HepG2 (cell line): ENCODE measurements at regions not wholly inside any gene's neighbourhood (a gene's known extent, or its start where the extent isn't known, plus 50 kb on each side); places are given as distances from the start of the nearest gene placed in this dataset.

Experiments used
- ATAC-seq: fragments of 200-7000 bp; cut with Tn5 transposase; 3 replicates; pipeline ENCODE4 v1.9.1; 2020; ENCODE audit warnings: mild to moderate bottlenecking, moderate library complexity
- BruUV-seq: library from RNA; stranded (reverse); fragments of 400-500 nt; replicated peaks from 2 replicates; lab custom pipeline; 2021; lab: Mats Ljungman, UMichigan
- CTCF ChIA-PET: fragments of 300-600 bp; formaldehyde crosslinking; extraction: SDS; loops from one replicate; lab custom pipeline; 2021; ENCODE audit warnings: low total read pairs, inconsistent platforms, low intra/inter-chr PET ratio; lab: Yijun Ruan, JAX
- POLR2A ChIA-PET: fragments of 350-600 bp; sonication (Branson Sonifier 250); formaldehyde crosslinking; loops from one replicate; lab custom pipeline; 2020; ENCODE audit warnings: antibody characterized with exemption, inconsistent platforms; lab: Yijun Ruan, JAX
- DNase-seq: peaks from one replicate; pipeline ENCODE4 v3.0.0-alpha.2; 2015; ENCODE audit warnings: low spot score
- FAIRE-seq: peaks from 3 replicates; lab custom pipeline; 2011; peaks lifted over from hg19 to GRCh38; lab: Jason Lieb, UNC
- H2AFZ ChIP-seq: one replicate; pipeline ENCODE4 v1.6.1; 2011; ENCODE audit warnings: low read length, inconsistent platforms
- H3K27ac ChIP-seq: fragments of 300-600 bp; 3 replicates; pipeline ENCODE4 v1.8.0; 2011; ENCODE audit warnings: mixed run types, mild to moderate bottlenecking, mixed read lengths, low read length, inconsistent platforms; ENCODE audit not compliant: insufficient read depth; ENCODE audit errors: extremely low read length
- H3K27me3 ChIP-seq, 2 experiments: fragments of 200-600 bp in 1 of 2; 2 replicates in 1 of 2; 3 replicates in 1 of 2; pipeline versions ENCODE4 v1.6.0 to v1.8.0; 2011; ENCODE audit warnings: low read length in 2 of 2, mild to moderate bottlenecking in 2 of 2, moderate library complexity in 2 of 2, inconsistent platforms in 1 of 2; ENCODE audit not compliant: insufficient read depth in 2 of 2, control insufficient read depth in 1 of 2
- H3K36me3 ChIP-seq, 2 experiments: fragments of 200-600 bp in 1 of 2; replicated peaks in 1 of 2; 2 replicates in 1 of 2; 3 replicates in 1 of 2; pipeline versions ENCODE4 v1.5.1 to v1.8.0; 2011; ENCODE audit warnings: low read length in 2 of 2, inconsistent platforms in 1 of 2; ENCODE audit not compliant: insufficient read depth in 2 of 2, control insufficient read depth in 1 of 2
- H3K4me1 ChIP-seq: 2 replicates; pipeline ENCODE4 v1.5.1; 2012; ENCODE audit warnings: low read length, inconsistent platforms; ENCODE audit not compliant: insufficient read depth
- H3K4me2 ChIP-seq: 2 replicates; pipeline ENCODE4 v1.6.0; 2011; ENCODE audit warnings: low read depth, low read length, inconsistent platforms
- H3K4me3 ChIP-seq, 3 experiments: fragments of 200-600 bp in 1 of 3; sonication (generic), shearing (Covaris generic) in 1 of 3; replicated peaks in 1 of 3; 2 replicates each; pipeline ENCODE4 v1.5.1; 2011 to 2016; ENCODE audit warnings: low read length in 3 of 3, inconsistent platforms in 2 of 3, low read depth in 2 of 3, mild to moderate bottlenecking in 2 of 3, control low read depth in 1 of 3, mixed read lengths in 1 of 3; ENCODE audit not compliant: insufficient read depth in 1 of 3
- H3K79me2 ChIP-seq: one replicate; pipeline ENCODE4 v1.6.1; 2011; ENCODE audit warnings: low read length, inconsistent platforms; ENCODE audit not compliant: insufficient read depth
- H3K9ac ChIP-seq: 2 replicates; pipeline ENCODE4 v1.6.0; 2011; ENCODE audit warnings: mild to moderate bottlenecking, low read depth, low read length, inconsistent platforms; ENCODE audit not compliant: insufficient read depth
- H3K9me3 ChIP-seq: 2 replicates; pipeline ENCODE4 v1.5.1; 2012; ENCODE audit warnings: mild to moderate bottlenecking, low read length
- H4K20me1 ChIP-seq: 2 replicates; pipeline ENCODE4 v1.6.0; 2011; ENCODE audit warnings: inconsistent platforms, mild to moderate bottlenecking, low read length, moderate library complexity; ENCODE audit not compliant: insufficient read depth
- CTCF ChIP-seq: sonication (generic); formaldehyde crosslinking; IDR thresholded peaks from 2 replicates; pipeline ENCODE4 v1.5.0; 2020; ENCODE audit warnings: mild to moderate bottlenecking, missing genetic modification reagents, moderate library complexity
- FOXP4 ChIP-seq: sonication (generic); formaldehyde crosslinking; IDR thresholded peaks from 2 replicates; pipeline ENCODE4 v1.4.0; 2020; ENCODE audit warnings: missing genetic modification reagents
- GLMP ChIP-seq: sonication (generic); formaldehyde crosslinking; IDR thresholded peaks from 2 replicates; pipeline ENCODE4 v1.9.0; 2021; ENCODE audit warnings: missing genetic modification reagents, mild to moderate bottlenecking, borderline replicate concordance
- SIX4 ChIP-seq: sonication (generic); formaldehyde crosslinking; IDR thresholded peaks from 2 replicates; pipeline ENCODE4 v1.4.0; 2020; ENCODE audit warnings: missing genetic modification reagents
- UBTF ChIP-seq: sonication (generic); formaldehyde crosslinking; IDR thresholded peaks from 2 replicates; pipeline ENCODE4 v1.4.0; 2020; ENCODE audit warnings: mild to moderate bottlenecking, missing genetic modification reagents
- ZNF589 ChIP-seq: sonication (generic); formaldehyde crosslinking; conservative IDR thresholded peaks from 2 replicates; pipeline ENCODE4 v1.8.0; 2022; ENCODE audit warnings: mild to moderate bottlenecking, moderate library complexity, missing genetic modification reagents
- ZNF704 ChIP-seq: sonication (generic); formaldehyde crosslinking; IDR thresholded peaks from 2 replicates; pipeline ENCODE4 v1.8.1; 2023; ENCODE audit warnings: mild to moderate bottlenecking, inconsistent platforms, moderate library complexity, missing genetic modification reagents, borderline replicate concordance
- ZNF768 ChIP-seq: sonication (generic); formaldehyde crosslinking; IDR thresholded peaks from 2 replicates; pipeline ENCODE4 v1.4.0; 2020; ENCODE audit warnings: missing genetic modification reagents
- ZSCAN12 ChIP-seq: sonication (generic); formaldehyde crosslinking; IDR thresholded peaks from 2 replicates; pipeline ENCODE4 v1.9.0; 2021; ENCODE audit warnings: mild to moderate bottlenecking, missing genetic modification reagents
- ZZZ3 ChIP-seq: sonication (generic); formaldehyde crosslinking; IDR thresholded peaks from 2 replicates; pipeline ENCODE4 v1.4.0; 2020; ENCODE audit warnings: missing genetic modification reagents, mild to moderate bottlenecking, borderline replicate concordance
- WGBS: methylation state at CpG from one replicate; pipeline ENCODE4 v1.1.6; 2017; ENCODE audit warnings: low lambda C conversion rate; 5-methylcytosine and 5-hydroxymethylcytosine counted together
- in situ Hi-C: cut with HindIII; loops from 2 replicates; pipeline ENCODE4 v1.10.0; 2017; ENCODE audit warnings: low pct_unique_long_range_greater_than_20kb; ENCODE audit not compliant: extremely low pct_ligation_motif_present
- intact Hi-C: fragments of 100-400 bp; cut with micrococcal nuclease; formaldehyde crosslinking; loops from one replicate; pipeline ENCODE4 v1.10.0; 2022; ENCODE audit not compliant: unreplicated experiment
- TF ChIP-seq, protein P1 (sequence below): sonication (generic); formaldehyde crosslinking; IDR thresholded peaks from 2 replicates; pipeline ENCODE4 v1.4.0; 2020; ENCODE audit warnings: mild to moderate bottlenecking, missing genetic modification reagents
- TF ChIP-seq, protein P2 (sequence below): IDR thresholded peaks from 2 replicates; pipeline ENCODE4 v1.6.1; 2012; ENCODE audit warnings: low read length, improper control_type of control experiment

- Histone ChIP-seq H3K4me2 (no peak overlapping the region), H3K27ac (no peak overlapping the region), H3K9me3 (peaks cover 6% of the 10 kb centered on the region; the same call in 1 of the 2 replicates), H3K9ac (no peak overlapping the region), H4K20me1 (no peaks in the 10 kb centered on the region), H3K27me3 (no peaks in the 10 kb centered on the region), H3K4me1 (no peaks in the 10 kb centered on the region), H2AFZ (no peak overlapping the region), H3K4me3 (no peak overlapping the region), H3K36me3 (no peaks in the 10 kb centered on the region), H3K79me2 (no peaks in the 10 kb centered on the region)
- BruUV-seq = no TSS peak
- intact Hi-C loops = no loop called here
- WGBS = 6% methylated on average over 2 of the region's 2 CpGs
- no peak for DNase-seq
- no peak for FAIRE-seq
- in situ Hi-C loops = no loop called here
- POLR2A ChIA-PET = no interaction called here
- no peak for ATAC-seq
- CTCF ChIA-PET = no interaction called here
- TF ChIP-seq ZNF704 (CRISPR knock-in tag) = no peak
- TF ChIP-seq GLMP (CRISPR knock-in tag) = no peak
- TF ChIP-seq, protein P1, sequence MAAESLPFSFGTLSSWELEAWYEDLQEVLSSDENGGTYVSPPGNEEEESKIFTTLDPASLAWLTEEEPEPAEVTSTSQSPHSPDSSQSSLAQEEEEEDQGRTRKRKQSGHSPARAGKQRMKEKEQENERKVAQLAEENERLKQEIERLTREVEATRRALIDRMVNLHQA (CRISPR knock-in tag) = no peak
- no peak for TF ChIP-seq ZZZ3
- no peak for TF ChIP-seq FOXP4 (CRISPR knock-in tag)
- no peak for TF ChIP-seq ZNF589 (CRISPR knock-in tag)
- no peak for TF ChIP-seq ZSCAN12 (CRISPR knock-in tag)
- no peak for TF ChIP-seq CTCF
- TF ChIP-seq, protein P2, sequence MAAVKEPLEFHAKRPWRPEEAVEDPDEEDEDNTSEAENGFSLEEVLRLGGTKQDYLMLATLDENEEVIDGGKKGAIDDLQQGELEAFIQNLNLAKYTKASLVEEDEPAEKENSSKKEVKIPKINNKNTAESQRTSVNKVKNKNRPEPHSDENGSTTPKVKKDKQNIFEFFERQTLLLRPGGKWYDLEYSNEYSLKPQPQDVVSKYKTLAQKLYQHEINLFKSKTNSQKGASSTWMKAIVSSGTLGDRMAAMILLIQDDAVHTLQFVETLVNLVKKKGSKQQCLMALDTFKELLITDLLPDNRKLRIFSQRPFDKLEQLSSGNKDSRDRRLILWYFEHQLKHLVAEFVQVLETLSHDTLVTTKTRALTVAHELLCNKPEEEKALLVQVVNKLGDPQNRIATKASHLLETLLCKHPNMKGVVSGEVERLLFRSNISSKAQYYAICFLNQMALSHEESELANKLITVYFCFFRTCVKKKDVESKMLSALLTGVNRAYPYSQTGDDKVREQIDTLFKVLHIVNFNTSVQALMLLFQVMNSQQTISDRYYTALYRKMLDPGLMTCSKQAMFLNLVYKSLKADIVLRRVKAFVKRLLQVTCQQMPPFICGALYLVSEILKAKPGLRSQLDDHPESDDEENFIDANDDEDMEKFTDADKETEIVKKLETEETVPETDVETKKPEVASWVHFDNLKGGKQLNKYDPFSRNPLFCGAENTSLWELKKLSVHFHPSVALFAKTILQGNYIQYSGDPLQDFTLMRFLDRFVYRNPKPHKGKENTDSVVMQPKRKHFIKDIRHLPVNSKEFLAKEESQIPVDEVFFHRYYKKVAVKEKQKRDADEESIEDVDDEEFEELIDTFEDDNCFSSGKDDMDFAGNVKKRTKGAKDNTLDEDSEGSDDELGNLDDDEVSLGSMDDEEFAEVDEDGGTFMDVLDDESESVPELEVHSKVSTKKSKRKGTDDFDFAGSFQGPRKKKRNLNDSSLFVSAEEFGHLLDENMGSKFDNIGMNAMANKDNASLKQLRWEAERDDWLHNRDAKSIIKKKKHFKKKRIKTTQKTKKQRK = no peak
- TF ChIP-seq SIX4 (CRISPR knock-in tag) = no peak
- TF ChIP-seq ZNF768 (CRISPR knock-in tag) = no peak
- no peak for TF ChIP-seq UBTF (CRISPR knock-in tag)
Measured at GRCh38 chr7:119223930-119224329, 999.4 kb downstream of the ANKRD7 start.
